ENCODE measurements at regions not wholly inside any gene's neighbourhood (a gene's known extent, or its start where the extent isn't known, plus 50 kb on each side); places are given as distances from the start of the nearest gene placed in this dataset.

GRCh38 chr3:72372161-72372560 is 476.1 kb downstream of the SHQ1 start:
- no peak for TF ChIP-seq JUN (IDR thresholded peaks at IDR 0.05; ENCODE audit: borderline replicate concordance, insufficient read depth, insufficient read length, low read depth)
- TF ChIP-seq, protein P1, sequence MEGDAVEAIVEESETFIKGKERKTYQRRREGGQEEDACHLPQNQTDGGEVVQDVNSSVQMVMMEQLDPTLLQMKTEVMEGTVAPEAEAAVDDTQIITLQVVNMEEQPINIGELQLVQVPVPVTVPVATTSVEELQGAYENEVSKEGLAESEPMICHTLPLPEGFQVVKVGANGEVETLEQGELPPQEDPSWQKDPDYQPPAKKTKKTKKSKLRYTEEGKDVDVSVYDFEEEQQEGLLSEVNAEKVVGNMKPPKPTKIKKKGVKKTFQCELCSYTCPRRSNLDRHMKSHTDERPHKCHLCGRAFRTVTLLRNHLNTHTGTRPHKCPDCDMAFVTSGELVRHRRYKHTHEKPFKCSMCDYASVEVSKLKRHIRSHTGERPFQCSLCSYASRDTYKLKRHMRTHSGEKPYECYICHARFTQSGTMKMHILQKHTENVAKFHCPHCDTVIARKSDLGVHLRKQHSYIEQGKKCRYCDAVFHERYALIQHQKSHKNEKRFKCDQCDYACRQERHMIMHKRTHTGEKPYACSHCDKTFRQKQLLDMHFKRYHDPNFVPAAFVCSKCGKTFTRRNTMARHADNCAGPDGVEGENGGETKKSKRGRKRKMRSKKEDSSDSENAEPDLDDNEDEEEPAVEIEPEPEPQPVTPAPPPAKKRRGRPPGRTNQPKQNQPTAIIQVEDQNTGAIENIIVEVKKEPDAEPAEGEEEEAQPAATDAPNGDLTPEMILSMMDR (IDR thresholded peaks at IDR 0.05; ENCODE audit: extremely low read depth in 1 of 2, insufficient read depth in 1 of 2, low read depth in 1 of 2, low read length in 2 of 2) = no peak
- no peak for TF ChIP-seq EZH2 (IDR thresholded peaks at IDR 0.05; ENCODE audit: borderline replicate concordance, low read depth, low read length, severe bottlenecking)
- TF ChIP-seq POLR2AphosphoS5 (IDR thresholded peaks at IDR 0.05; ENCODE audit: insufficient read depth, low read depth, low read length) = no peak
- TF ChIP-seq POLR2A (IDR thresholded peaks at IDR 0.05; ENCODE audit: low read depth, low read length) = no peak

Measured in endothelial cell of umbilical vein (primary cell).